HepG2 (cell line): ENCODE measurements at regions not wholly inside any gene's neighbourhood (a gene's known extent, or its start where the extent isn't known, plus 50 kb on each side); places are given as distances from the start of the nearest gene placed in this dataset.
A peak's percentile ranks its signal among the peaks of the same experiment; 100 is the strongest.
"Not testable (repeated sequence)": the region's sequence is repeated elsewhere in the genome, so short reads cannot be mapped to it uniquely, and the experiment has no call there.

Source experiments
- ATAC-seq: fragments of 200-7000 bp; cut with Tn5 transposase; 3 replicates; pipeline ENCODE4 v1.9.1; 2020; ENCODE audit warnings: mild to moderate bottlenecking, moderate library complexity
- BruUV-seq: library from RNA; stranded (reverse); fragments of 400-500 nt; replicated peaks from 2 replicates; lab custom pipeline; 2021; lab: Mats Ljungman, UMichigan
- CTCF ChIA-PET: fragments of 300-600 bp; formaldehyde crosslinking; extraction: SDS; loops from one replicate; lab custom pipeline; 2021; ENCODE audit warnings: low total read pairs, inconsistent platforms, low intra/inter-chr PET ratio; lab: Yijun Ruan, JAX
- POLR2A ChIA-PET: fragments of 350-600 bp; sonication (Branson Sonifier 250); formaldehyde crosslinking; loops from one replicate; lab custom pipeline; 2020; ENCODE audit warnings: antibody characterized with exemption, inconsistent platforms; lab: Yijun Ruan, JAX
- DNase-seq: peaks from one replicate; pipeline ENCODE4 v3.0.0-alpha.2; 2015; ENCODE audit warnings: low spot score
- FAIRE-seq: peaks from 3 replicates; lab custom pipeline; 2011; peaks lifted over from hg19 to GRCh38; lab: Jason Lieb, UNC
- H2AFZ ChIP-seq: one replicate; pipeline ENCODE4 v1.6.1; 2011; ENCODE audit warnings: low read length, inconsistent platforms
- H3K27ac ChIP-seq: fragments of 300-600 bp; 3 replicates; pipeline ENCODE4 v1.8.0; 2011; ENCODE audit warnings: mixed run types, mild to moderate bottlenecking, mixed read lengths, low read length, inconsistent platforms; ENCODE audit not compliant: insufficient read depth; ENCODE audit errors: extremely low read length
- H3K27me3 ChIP-seq, 2 experiments: fragments of 200-600 bp in 1 of 2; 2 replicates in 1 of 2; 3 replicates in 1 of 2; pipeline versions ENCODE4 v1.6.0 to v1.8.0; 2011; ENCODE audit warnings: low read length in 2 of 2, mild to moderate bottlenecking in 2 of 2, moderate library complexity in 2 of 2, inconsistent platforms in 1 of 2; ENCODE audit not compliant: insufficient read depth in 2 of 2, control insufficient read depth in 1 of 2
- H3K36me3 ChIP-seq, 2 experiments: fragments of 200-600 bp in 1 of 2; replicated peaks in 1 of 2; 2 replicates in 1 of 2; 3 replicates in 1 of 2; pipeline versions ENCODE4 v1.5.1 to v1.8.0; 2011; ENCODE audit warnings: low read length in 2 of 2, inconsistent platforms in 1 of 2; ENCODE audit not compliant: insufficient read depth in 2 of 2, control insufficient read depth in 1 of 2
- H3K4me1 ChIP-seq: 2 replicates; pipeline ENCODE4 v1.5.1; 2012; ENCODE audit warnings: low read length, inconsistent platforms; ENCODE audit not compliant: insufficient read depth
- H3K4me2 ChIP-seq: 2 replicates; pipeline ENCODE4 v1.6.0; 2011; ENCODE audit warnings: low read depth, low read length, inconsistent platforms
- H3K4me3 ChIP-seq, 3 experiments: fragments of 200-600 bp in 1 of 3; sonication (generic), shearing (Covaris generic) in 1 of 3; replicated peaks in 1 of 3; 2 replicates each; pipeline ENCODE4 v1.5.1; 2011 to 2016; ENCODE audit warnings: low read length in 3 of 3, inconsistent platforms in 2 of 3, low read depth in 2 of 3, mild to moderate bottlenecking in 2 of 3, control low read depth in 1 of 3, mixed read lengths in 1 of 3; ENCODE audit not compliant: insufficient read depth in 1 of 3
- H3K79me2 ChIP-seq: one replicate; pipeline ENCODE4 v1.6.1; 2011; ENCODE audit warnings: low read length, inconsistent platforms; ENCODE audit not compliant: insufficient read depth
- H3K9ac ChIP-seq: 2 replicates; pipeline ENCODE4 v1.6.0; 2011; ENCODE audit warnings: mild to moderate bottlenecking, low read depth, low read length, inconsistent platforms; ENCODE audit not compliant: insufficient read depth
- H3K9me3 ChIP-seq: 2 replicates; pipeline ENCODE4 v1.5.1; 2012; ENCODE audit warnings: mild to moderate bottlenecking, low read length
- H4K20me1 ChIP-seq: 2 replicates; pipeline ENCODE4 v1.6.0; 2011; ENCODE audit warnings: inconsistent platforms, mild to moderate bottlenecking, low read length, moderate library complexity; ENCODE audit not compliant: insufficient read depth
- KLF9 ChIP-seq: IDR thresholded peaks from 2 replicates; pipeline ENCODE4 v1.6.1; 2016; ENCODE audit warnings: low read depth
- SOX6 ChIP-seq, 2 experiments: fragments of 450-650 bp in 1 of 2; sonication (generic) in 1 of 2; formaldehyde crosslinking in 1 of 2; IDR thresholded peaks; 2 replicates each; pipeline versions ENCODE4 v1.4.0 to v1.6.1; 2017 to 2020; ENCODE audit warnings: antibody characterized with exemption in 1 of 2, mild to moderate bottlenecking in 1 of 2, missing genetic modification reagents in 1 of 2
- ZMYM4 ChIP-seq: sonication (generic); formaldehyde crosslinking; IDR thresholded peaks from 2 replicates; pipeline ENCODE4 v1.8.1; 2023; ENCODE audit warnings: mild to moderate bottlenecking, missing genetic modification reagents
- ZNF775 ChIP-seq: sonication (generic); formaldehyde crosslinking; IDR thresholded peaks from 2 replicates; pipeline ENCODE4 v1.4.0; 2020; ENCODE audit warnings: missing genetic modification reagents, mild to moderate bottlenecking, moderate library complexity, borderline replicate concordance
- WGBS: methylation state at CpG from one replicate; pipeline ENCODE4 v1.1.6; 2017; ENCODE audit warnings: low lambda C conversion rate; 5-methylcytosine and 5-hydroxymethylcytosine counted together
- in situ Hi-C: cut with HindIII; loops from 2 replicates; pipeline ENCODE4 v1.10.0; 2017; ENCODE audit warnings: low pct_unique_long_range_greater_than_20kb; ENCODE audit not compliant: extremely low pct_ligation_motif_present
- intact Hi-C: fragments of 100-400 bp; cut with micrococcal nuclease; formaldehyde crosslinking; loops from one replicate; pipeline ENCODE4 v1.10.0; 2022; ENCODE audit not compliant: unreplicated experiment
- TF ChIP-seq, protein P1 (sequence below): IDR thresholded peaks from 2 replicates; pipeline ENCODE4 v1.4.0; 2020; ENCODE audit warnings: mild to moderate bottlenecking, missing genetic modification reagents
- TF ChIP-seq, protein P2 (sequence below): sonication (generic); formaldehyde crosslinking; IDR thresholded peaks from 2 replicates; pipeline ENCODE4 v1.4.0; 2020; ENCODE audit warnings: missing genetic modification reagents, borderline replicate concordance
- TF ChIP-seq, protein P3 (sequence below): sonication (generic); formaldehyde crosslinking; IDR thresholded peaks from 2 replicates; pipeline ENCODE4 v1.4.0; 2020; ENCODE audit warnings: missing genetic modification reagents

DNA sequence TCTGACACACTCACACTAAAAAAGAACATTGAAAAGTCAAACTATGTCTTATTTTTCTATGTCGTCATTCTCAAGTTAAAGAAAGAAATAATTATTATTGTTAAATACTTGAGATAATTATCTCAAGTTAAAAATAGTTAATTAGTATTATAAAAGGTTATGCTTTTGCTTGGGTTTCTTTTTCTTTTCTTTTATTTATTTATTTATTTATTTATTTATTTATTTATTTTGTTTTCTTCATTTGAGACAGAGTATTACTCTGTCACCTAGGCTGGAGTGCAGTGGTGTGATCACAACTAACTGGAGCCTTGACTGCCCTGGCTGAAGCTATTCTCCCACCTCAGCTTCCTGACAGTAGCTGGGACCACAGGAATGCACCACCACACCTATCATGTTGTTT is 59.9 kb downstream of the UBQLN2 start:
- Histone ChIP-seq H2AFZ (no peak overlapping the region), H3K4me3 (no peak overlapping the region), H3K27me3 (no peaks in the 10 kb centered on the region), H3K4me2 (no peak overlapping the region), H3K27ac (no peak overlapping the region), H3K9ac (no peak overlapping the region), H3K36me3 (no peaks in the 10 kb centered on the region), H3K4me1 (no peaks in the 10 kb centered on the region), H3K79me2 (no peaks in the 10 kb centered on the region), H3K9me3 (no peaks in the 10 kb centered on the region)
- DNase-seq (no peak), ATAC-seq (no peak)
- intact Hi-C loops: no loop called here
- POLR2A ChIA-PET: no interaction called here
- WGBS: 92% methylated on average over 1 of the region's 1 CpG
- no TSS peak for BruUV-seq
- CTCF ChIA-PET: no interaction called here
- TF ChIP-seq ZNF775 (no peak), KLF9 (no peak)
- TF ChIP-seq, all 625 proteins: peak for 0
- no peaks in the 10 kb centered on the region for H4K20me1 ChIP-seq
- in situ Hi-C loops: no loop called here
- no peak for FAIRE-seq

DNA sequence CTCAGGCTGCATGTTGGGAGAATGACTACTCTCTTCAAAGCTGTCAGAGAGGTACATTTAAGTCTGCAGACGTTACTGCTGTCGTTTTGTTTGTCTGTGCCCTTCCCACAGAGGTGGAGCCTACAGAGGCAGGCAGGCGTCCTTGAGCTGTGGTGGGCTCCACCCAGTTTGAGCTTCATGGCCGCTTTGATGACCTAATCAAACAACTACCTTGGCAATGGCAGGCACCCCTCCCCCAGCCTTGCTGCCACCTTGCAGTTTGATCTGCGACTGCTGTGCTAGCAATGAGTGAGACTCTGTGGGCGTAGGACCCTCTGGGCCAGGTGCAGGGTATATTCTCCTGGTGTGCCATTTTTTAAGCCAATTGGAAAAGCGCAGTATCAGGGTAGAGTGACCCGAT is 71.6 kb downstream of the UBQLN2 start:
- H3K4me3 ChIP-seq; intact Hi-C loops; H3K36me3 ChIP-seq; in situ Hi-C loops; H3K27ac ChIP-seq; FAIRE-seq; H4K20me1 ChIP-seq; H3K27me3 ChIP-seq; H2AFZ ChIP-seq; H3K9me3 ChIP-seq; CTCF ChIA-PET; H3K9ac ChIP-seq; H3K4me1 ChIP-seq; BruUV-seq; H3K79me2 ChIP-seq; POLR2A ChIA-PET; TF ChIP-seq SOX6 (IDR thresholded peaks at IDR 0.05): not testable (repeated sequence)
- ATAC-seq: peak; percentile 44; the same call in 2 of the 3 replicates
- H3K4me2 ChIP-seq: 0 out of 2 replicates have a peak overlapping the region, but pooled peaks have one; percentile 39
- peak; percentile 30 for DNase-seq
- WGBS: 32% methylated on average over 3 of the region's 8 CpGs
- TF ChIP-seq, protein P1, sequence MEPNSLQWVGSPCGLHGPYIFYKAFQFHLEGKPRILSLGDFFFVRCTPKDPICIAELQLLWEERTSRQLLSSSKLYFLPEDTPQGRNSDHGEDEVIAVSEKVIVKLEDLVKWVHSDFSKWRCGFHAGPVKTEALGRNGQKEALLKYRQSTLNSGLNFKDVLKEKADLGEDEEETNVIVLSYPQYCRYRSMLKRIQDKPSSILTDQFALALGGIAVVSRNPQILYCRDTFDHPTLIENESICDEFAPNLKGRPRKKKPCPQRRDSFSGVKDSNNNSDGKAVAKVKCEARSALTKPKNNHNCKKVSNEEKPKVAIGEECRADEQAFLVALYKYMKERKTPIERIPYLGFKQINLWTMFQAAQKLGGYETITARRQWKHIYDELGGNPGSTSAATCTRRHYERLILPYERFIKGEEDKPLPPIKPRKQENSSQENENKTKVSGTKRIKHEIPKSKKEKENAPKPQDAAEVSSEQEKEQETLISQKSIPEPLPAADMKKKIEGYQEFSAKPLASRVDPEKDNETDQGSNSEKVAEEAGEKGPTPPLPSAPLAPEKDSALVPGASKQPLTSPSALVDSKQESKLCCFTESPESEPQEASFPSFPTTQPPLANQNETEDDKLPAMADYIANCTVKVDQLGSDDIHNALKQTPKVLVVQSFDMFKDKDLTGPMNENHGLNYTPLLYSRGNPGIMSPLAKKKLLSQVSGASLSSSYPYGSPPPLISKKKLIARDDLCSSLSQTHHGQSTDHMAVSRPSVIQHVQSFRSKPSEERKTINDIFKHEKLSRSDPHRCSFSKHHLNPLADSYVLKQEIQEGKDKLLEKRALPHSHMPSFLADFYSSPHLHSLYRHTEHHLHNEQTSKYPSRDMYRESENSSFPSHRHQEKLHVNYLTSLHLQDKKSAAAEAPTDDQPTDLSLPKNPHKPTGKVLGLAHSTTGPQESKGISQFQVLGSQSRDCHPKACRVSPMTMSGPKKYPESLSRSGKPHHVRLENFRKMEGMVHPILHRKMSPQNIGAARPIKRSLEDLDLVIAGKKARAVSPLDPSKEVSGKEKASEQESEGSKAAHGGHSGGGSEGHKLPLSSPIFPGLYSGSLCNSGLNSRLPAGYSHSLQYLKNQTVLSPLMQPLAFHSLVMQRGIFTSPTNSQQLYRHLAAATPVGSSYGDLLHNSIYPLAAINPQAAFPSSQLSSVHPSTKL (CRISPR knock-in tag): peak; percentile 39; the same call in 1 of the 2 replicates
- TF ChIP-seq SOX6 (CRISPR knock-in tag; IDR thresholded peaks at IDR 0.05) (peak; percentile 14; the same call in 1 of the 2 replicates), ZMYM4 (CRISPR knock-in tag) (peak; percentile 26; the same call in 1 of the 2 replicates)
- TF ChIP-seq, protein P2, sequence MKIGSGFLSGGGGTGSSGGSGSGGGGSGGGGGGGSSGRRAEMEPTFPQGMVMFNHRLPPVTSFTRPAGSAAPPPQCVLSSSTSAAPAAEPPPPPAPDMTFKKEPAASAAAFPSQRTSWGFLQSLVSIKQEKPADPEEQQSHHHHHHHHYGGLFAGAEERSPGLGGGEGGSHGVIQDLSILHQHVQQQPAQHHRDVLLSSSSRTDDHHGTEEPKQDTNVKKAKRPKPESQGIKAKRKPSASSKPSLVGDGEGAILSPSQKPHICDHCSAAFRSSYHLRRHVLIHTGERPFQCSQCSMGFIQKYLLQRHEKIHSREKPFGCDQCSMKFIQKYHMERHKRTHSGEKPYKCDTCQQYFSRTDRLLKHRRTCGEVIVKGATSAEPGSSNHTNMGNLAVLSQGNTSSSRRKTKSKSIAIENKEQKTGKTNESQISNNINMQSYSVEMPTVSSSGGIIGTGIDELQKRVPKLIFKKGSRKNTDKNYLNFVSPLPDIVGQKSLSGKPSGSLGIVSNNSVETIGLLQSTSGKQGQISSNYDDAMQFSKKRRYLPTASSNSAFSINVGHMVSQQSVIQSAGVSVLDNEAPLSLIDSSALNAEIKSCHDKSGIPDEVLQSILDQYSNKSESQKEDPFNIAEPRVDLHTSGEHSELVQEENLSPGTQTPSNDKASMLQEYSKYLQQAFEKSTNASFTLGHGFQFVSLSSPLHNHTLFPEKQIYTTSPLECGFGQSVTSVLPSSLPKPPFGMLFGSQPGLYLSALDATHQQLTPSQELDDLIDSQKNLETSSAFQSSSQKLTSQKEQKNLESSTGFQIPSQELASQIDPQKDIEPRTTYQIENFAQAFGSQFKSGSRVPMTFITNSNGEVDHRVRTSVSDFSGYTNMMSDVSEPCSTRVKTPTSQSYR (CRISPR knock-in tag): peak; percentile 87
- TF ChIP-seq, protein P3, sequence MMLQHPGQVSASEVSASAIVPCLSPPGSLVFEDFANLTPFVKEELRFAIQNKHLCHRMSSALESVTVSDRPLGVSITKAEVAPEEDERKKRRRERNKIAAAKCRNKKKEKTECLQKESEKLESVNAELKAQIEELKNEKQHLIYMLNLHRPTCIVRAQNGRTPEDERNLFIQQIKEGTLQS: peak; percentile 39; the same call in 1 of the 2 replicates
